ENCODE measurements at regions not wholly inside any gene's neighbourhood (a gene's known extent, or its start where the extent isn't known, plus 50 kb on each side); places are given as distances from the start of the nearest gene placed in this dataset.
"Not testable (repeated sequence)": the region's sequence is repeated elsewhere in the genome, so short reads cannot be mapped to it uniquely, and the experiment has no call there.

DNA sequence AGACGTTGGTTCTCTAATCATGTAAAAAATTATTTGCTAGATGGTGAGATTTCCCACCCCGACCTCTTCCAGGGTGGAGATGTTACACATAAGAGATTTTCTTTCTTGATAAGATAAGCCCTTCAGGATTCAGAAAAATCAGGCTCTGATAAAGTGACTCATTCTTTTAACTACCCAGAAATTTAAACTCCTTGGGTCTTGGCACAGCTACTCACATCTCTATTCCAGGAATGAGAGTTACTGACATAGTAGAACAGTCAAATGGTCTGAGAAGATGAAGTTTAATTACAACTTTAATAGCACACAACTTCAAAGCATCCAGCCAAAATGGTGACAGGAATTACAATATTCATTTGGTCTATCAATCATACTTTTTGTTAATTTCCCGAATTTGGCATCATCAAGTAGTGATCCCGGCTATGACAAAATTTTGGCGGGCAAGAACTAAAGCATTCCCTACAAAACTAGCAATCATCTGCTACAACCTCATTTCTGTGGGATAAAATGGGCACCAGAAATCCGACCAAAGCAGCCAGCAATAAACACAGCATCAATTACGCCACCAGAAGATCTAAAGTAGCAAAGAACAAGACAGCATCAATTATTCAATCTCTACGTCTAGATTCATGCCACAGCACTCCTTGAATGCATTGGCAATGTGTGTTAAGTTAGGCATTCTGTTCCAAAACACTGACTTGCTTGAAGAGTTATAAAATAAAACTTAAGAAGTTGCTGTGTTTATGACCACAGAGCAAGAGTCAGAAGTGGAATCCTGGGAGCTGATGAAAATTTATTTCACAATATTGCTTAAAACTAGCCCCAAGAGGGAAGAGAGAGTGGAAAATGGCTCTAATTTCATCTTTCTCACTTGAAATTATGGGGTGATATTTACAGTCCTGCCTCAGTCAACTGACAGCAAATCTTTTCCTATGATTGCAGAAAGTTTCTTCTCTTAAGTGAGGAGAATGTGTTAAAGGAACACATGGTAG is 565.7 kb upstream of the ANKRD30A start:
- no peak for DNase-seq (ENCODE audit: low spot score)

DNA sequence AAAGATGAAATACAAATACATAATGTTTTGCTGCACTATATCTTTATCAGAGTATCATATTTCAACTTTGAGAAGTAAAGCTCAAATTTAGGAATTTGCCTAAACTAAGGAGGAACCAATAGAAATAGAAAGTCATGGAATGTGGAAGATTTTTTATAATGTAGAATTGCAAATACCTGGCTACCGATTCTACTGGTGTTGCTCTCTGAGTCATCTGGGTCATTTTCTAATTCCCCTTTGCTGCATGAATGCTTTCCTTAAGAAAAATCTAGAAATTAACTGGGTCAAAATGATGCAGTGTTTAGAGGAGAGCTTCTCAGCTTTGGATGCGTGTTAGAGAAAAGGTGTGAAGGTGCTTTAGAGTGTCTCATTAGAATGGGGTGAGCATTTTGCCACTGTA is 568.9 kb upstream of the ANKRD30A start:
- DNase-seq (ENCODE audit: low spot score), result no peak

DNA sequence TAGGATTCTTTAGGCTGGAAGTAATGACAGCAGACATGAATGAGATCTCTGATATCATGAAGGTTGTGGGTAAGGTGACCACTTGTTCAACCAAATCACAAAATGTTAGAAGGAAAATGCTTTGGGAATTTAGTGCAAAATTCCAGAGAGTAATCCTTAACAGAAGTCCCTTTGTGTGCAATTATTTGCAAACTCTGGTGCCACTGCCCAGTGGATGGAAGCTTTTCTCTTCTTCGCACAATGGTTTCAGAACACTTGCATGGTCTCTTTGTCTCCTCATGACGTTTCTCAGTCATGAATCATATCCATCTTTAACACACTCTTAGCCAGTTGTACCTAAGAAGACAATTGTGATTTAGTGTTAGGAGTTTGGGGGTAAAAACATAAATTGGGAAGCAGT is 570.4 kb upstream of the ANKRD30A start:
- DNase-seq (ENCODE audit: low spot score), result no peak

DNA sequence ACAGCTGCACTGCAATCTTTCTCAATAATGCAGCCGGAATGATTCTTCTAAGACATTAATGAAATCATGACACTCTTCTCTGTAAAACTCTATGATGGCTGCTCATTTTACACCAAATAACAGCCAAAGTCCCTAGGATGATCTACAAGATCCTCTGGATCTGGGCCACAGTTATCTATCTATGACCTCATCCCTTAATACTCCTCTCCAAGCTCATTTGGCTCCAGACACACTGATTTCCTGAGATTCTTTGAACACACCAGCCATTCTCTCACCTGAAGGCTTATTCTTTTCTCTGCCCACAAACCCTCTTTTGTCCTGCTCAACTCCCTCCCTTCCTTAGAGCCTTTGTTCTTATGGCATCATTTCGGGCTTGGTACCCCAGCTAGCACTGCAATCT is 577.4 kb upstream of the ANKRD30A start:
- no peak for DNase-seq (ENCODE audit: low spot score)

DNA sequence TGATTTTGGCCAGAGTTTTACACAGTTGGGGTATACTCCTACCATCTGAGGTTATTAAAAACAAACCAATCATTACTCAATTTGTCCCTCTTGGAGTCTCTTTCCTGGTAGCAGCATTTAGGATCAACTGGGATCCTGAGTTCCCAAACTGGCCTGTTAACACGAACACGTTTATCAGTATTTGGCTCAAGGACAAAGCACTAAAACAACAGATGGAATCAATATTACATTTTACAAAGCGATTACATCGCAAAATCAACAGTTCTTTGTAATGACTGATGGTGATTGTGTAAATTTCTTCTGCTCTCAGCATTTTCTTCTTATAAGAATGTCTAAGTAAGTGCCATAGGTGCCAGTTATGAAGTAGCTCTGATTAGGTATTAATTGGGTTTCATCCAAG is 582.9 kb upstream of the ANKRD30A start:
- no peak for DNase-seq (ENCODE audit: low spot score)

DNA sequence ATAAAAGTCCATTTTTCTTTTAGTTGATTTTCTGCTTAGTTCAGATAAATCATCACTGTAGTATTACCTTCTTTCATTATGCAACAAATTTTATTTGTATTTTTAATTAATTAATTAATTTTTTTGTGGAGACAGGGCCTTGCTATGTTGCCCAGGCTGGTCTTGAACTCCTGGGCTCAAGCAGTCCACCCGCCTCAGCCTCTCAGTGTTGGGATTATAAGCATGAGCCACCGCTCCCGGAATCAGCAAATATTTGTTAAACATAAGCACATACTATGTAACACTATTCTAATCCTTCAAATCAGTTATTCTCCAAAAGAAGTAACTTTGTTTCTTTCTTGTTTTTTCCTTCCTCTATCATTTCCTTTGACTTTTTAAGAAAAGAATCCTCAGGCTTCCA is 584.8 kb upstream of the ANKRD30A start:
- DNase-seq (ENCODE audit: low spot score), result no peak

DNA sequence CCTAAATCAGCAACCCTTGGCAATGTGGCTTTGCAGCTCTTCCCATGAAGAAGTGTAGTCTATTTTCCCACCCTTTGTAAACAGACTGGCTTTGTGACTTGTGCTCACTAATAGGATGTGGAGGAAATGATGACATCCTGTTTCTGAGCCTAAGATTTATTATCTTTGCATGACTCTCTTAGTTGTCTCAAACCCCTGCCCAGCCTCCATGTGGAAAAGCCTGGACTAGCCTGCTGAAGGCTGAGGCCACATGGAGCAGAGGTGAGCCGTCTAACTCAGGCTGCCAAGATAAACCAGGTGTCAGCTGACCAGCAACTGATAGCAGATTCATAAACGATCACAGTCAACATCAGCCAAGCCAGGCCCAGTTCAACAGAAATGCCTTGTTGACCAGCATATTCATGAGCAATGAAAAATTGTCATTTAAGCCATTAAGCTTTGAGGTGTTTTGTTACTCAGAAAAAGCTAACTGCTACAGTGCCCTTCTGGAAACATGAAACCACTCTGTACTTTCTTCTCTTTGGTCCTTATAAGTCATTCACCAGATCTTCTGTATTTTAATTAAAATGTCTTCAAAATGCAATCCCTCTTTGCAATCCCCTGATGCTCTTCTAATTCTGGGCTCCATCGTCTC is 586.3 kb upstream of the ANKRD30A start:
- peak; percentile 56 for DNase-seq (ENCODE audit: low spot score)

DNA sequence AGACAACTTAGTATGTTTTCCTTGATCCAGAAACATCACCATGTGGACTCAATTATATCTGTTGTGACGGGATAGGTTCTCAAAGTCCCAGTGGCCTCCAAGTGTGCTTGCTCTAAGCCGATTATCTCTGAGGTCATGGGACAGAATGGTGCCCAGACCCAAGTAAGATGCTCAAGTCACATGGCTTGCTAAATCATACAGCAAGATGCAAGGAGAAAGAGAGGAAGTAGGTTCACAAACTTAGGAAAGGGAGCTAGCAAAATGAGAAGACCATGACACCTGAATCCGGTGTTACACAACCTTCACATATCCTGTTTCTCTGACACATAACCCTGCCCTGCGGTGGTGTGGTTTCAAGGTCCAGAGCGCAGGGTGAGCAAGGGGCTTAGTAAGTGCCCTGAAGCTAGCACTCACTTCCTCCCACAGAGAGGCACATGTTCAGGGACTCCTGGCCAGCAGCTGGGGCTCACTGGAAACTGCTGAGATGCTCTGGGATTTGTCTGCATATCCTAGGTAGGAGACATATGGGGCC is 590.9 kb upstream of the ANKRD30A start:
- DNase-seq (ENCODE audit: low spot score), result no peak

DNA sequence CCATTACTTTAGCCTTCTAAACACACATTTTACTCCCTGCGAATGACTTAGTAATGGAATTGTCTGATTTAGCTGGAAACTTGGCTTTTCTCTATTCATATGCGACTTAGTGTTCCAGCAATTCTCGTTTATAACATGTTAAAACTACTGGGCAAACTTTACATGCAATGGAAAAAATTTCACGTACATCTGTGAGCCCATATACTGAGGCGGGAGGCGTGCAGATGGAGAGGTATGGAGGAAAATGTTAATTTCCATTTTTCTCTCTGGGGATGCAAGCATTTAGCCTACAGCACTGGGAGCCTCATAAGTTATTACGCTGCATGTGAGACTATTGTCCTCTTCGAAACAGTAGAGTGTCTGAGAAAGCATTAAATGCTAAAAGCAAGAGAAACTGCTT is 591.5 kb upstream of the ANKRD30A start:
- no peak for DNase-seq (ENCODE audit: low spot score)

DNA sequence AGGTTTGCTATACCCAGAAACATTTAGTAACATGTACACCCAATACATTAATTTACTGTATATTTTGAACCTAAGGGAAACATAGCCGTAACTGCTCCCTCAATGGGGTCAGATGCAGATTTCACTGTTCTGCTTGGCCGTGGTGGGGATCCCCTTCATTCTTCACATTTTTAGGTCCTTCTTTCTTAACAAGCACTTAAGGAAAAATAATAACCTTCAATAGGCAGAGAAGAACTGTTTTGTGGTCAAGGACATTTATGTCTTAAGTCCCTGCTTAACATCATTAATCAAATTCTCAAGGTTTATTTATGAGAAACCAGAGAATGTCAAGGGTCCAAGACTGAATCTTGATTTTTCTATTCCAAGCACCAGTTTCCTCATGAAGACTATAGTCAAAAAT is 592.1 kb upstream of the ANKRD30A start:
- no peak for DNase-seq (ENCODE audit: low spot score)

DNA sequence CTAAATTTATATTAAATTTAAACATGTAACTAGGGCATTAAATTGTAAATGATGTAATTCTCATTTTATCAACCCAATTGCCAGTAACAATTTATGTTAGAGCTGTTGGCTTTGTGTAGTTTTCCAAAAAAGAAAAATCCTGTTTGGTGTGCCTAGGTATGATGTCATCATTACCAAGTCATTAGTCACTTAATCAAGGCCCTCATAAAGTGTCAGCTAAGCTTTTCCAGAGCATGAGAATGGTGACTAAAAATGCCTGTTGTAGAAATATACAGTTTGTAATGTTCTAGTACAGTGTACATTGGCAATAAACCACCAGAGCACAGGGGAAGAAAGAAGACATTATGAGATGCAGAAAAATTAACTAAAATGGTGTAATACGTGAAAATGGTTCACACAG is 593.8 kb upstream of the ANKRD30A start:
- DNase-seq (ENCODE audit: low spot score), result no peak

DNA sequence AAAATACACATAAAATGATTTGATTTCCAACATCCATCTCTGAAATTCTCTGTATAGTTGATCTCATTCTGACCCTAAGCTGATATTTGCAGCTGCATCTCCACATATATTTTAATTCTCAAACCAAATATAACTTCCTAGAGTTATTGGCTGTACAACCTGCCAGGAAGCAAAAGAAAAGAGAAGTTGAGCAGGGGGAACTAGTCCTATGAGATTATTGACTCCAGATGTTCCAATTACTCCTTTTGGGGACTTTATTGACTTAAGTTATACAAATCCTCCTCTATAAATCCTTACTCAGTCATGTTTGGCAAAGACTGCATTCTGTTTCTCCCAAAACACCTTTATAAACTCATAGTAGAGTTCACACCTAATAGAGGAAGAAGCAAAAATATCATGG is 599.4 kb upstream of the ANKRD30A start:
- no peak for DNase-seq (ENCODE audit: low spot score)

DNA sequence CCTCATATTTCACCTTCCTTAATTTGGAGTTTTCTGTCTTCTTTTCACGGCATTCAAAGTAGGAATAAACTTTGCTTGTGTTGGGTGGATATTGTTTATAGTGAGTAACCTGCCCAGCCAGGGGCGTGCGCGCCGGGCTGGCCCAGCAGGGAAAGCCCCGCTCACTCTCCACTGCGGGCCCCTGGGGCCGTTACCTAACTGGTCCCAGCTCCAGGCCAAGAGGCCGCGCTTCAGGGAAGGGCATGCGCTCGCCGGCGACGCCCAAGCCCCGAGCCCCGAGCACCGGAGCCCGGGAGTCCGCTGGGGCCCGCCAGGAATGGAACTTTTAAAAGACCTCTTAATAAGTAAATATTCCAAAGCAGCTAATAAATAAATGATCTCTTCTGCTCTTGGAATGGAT is 601.3 kb upstream of the ANKRD30A start:
- DNase-seq (ENCODE audit: low spot score), result not testable (repeated sequence)

DNA sequence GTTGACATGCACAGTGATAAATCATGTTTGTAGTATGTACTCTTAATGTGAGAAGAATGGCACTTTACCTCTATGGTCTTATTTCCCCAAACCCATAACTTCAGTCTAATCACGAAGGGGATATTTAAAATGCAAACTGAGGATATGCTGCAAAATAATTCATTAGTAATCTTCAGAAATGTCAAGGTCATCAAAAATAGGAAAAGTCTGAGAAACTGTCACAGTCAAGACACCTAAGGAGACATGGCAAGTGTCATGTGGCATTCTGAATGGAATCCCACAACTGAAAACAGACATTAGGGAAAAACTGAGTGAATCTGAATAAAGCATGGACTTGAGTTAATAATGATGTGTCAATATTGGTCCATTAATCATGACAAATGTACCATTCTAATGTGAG is 605.5 kb upstream of the ANKRD30A start:
- no peak for DNase-seq (ENCODE audit: low spot score)

DNA sequence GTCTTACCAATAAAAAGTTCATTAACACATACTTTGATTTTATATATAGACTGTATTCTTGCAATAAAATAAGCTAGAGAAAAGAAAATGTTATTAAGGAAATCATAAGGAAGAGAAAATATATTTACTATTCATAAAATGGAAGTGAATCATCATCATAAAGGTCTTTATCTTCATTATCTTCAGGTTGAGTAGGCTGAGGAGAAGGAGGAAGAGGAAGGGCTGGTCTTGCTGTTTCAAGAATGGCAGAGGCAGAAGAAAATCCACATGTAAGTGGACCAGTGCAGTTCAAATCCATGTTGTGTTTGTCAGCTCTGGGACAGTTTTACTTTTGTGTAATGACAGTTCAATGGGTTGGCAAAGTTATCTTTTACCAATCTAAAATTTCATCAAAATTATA is 609.1 kb upstream of the ANKRD30A start:
- DNase-seq (ENCODE audit: low spot score), result no peak

DNA sequence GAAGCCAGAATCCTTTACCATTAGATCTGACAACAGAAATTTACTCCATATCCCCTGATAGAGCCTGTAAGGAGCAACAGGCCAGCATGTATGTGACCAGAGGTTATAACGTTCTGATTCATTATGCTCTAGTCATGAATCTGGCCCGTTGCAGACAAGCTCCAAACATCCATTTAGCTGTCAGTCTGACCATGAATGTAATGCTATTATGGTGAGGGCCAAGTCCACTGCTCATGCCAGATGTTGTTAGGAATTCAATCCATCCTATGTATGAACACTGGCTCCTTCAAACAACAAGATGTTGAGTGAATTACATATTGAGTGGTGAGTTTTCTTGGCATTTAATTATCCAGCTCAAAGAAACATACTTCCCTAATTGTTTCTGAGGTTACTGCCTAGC is 610.1 kb upstream of the ANKRD30A start:
- DNase-seq (ENCODE audit: low spot score), result no peak

DNA sequence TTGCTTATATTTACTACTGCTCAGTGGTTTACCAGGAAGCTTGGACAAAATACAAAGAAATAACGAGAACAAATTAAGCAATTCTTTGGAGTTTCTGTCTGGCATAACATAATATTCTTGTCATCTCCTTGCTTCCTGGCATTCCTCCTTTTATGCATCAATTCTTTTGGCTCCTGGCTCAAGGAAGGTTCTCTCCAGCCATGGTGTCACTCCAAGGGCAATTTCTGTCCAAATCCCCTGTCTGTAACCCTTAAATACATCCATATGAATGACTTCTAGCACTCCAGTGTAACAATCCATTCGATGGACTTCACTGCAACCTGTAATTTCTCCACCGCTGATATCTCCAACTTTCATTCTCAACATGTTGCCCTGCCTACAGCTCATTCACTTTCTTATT is 617.7 kb upstream of the ANKRD30A start:
- no peak for DNase-seq (ENCODE audit: low spot score)

DNA sequence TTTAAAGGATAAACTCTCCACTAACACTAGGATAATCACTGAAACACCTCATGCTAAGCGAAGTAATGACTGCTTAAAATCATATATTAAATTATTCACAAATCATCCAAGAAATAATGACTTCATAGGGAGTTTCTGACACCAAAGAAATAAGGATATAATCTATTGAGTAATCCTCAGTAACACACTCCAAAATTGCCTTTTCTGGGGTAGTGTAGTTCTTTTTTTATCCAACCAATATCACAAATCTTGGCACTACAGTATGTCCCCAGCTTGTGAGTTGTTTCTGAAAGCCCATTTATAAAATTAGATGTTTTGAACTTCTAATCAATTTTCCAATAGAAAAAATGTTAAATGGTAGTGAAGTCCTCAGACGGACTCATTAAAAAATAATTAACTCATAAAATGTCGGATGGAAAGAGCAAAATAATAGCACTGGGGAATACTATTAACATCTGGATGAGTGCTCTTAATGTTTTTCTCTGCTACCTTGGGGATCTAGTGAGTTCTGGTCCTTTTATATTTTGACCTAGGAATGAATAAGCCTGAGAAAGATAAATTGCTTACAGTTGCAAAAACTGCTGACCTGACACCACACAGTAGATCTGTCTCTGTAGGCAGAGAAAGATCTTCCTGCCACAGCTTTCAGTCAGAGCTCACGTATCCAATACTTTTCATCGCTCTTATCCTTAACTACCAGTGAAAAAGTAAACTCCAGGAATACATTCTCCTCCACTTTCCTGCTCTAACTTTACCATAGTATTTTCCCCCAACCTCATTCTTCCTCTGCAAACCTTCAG is 618.5 kb upstream of the ANKRD30A start:
- DNase-seq (ENCODE audit: low spot score), result no peak

DNA sequence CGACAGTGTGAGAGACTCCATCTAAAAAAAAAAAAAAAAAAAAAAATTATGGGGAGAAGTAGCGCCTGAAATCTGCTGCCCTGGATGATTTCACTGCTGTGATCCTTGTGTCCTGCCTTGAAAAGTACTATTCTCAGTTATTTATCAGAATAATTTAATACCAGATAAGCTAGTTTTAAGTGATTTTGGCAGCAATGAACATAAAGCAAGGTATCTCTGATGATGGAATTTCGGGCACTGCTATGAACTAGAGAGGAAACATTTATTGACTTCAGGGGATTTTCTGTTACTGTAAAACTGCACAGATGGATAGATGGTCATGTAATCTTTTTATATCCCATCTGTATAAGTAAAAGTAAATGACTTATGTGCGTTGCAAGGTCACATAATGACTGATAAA is 619.1 kb upstream of the ANKRD30A start:
- DNase-seq (ENCODE audit: low spot score), result no peak

DNA sequence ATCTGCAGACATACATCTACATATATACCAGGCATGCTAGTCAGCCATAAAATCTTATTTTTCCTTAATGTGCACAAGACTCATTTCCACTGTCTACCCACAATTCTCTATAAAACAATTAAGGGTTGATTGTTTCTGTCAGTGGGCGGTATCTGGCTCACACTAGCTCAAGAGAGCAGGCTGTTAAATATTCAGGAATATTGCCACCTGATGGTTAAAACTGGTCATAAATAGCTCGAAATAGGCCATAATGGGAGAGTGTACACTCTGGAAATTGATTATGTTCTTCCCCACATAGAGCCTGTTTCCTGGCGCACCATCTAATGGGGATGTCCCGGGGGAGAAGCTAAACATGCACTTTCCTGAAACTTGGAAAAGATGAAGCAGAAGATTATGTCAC is 620.6 kb upstream of the ANKRD30A start:
- DNase-seq (ENCODE audit: low spot score), result no peak

DNA sequence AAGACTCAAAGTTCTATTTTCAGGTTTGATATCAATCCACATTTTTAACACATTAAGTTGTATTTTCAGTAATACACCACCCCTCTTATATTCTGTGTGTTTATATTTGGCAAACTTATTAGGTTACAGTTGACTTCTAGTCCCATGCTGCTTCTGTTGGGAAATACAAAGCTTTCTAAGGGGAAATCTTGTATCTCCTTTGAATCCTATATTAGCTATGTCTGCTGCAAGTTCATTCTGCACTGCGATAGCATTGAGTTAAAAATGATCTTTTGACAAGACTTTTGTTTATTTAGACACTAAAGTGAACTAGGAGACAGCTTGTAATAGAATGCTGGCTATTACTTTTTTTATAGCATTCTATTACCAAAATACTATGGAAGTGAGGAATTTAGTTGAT is 625.1 kb upstream of the ANKRD30A start:
- DNase-seq (ENCODE audit: low spot score), result no peak

DNA sequence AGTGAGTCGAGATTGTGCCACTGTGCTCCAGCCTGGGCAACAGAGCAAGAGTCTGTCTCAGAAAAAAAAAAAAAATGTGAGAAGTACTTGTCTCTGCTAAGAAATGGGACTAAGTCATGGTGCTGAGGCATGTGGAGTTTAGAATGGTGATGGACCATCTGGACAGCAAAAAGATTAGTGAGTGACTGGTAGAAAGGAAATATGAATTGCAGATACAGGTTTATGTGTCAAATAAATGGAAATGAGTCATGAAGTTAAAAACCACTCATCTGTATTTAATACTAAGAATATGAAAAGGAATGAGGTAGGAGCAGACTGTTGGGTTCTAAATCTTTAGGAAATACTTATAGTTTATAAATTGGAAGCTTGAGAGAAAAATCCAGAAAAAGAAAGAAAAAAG is 625.7 kb upstream of the ANKRD30A start:
- DNase-seq (ENCODE audit: low spot score), result no peak
